ENCODE measurements at regions not wholly inside any gene's neighbourhood (a gene's known extent, or its start where the extent isn't known, plus 50 kb on each side); places are given as distances from the start of the nearest gene placed in this dataset.

- Histone ChIP-seq H3K4ac (replicated peaks; ENCODE audit: insufficient read length, low read depth, low read length) (no peak overlapping the region), H3K4me1 (replicated peaks in 1 of 4; ENCODE audit: control insufficient read depth in 3 of 4, insufficient read depth in 4 of 4, low read length in 3 of 4) (no peaks in the 10 kb centered on the region), H3K4me2 (ENCODE audit: insufficient read depth in 1 of 2, low read depth in 2 of 2, low read length in 2 of 2) (no peak overlapping the region), H2AFZ (ENCODE audit: low read length) (no peak overlapping the region), H2BK20ac (ENCODE audit: low read length) (no peak overlapping the region), H3K18ac (ENCODE audit: extremely low read depth, low read length) (no peak overlapping the region), H3K14ac (ENCODE audit: insufficient read length) (no peak overlapping the region), H3K9ac (replicated peaks in 1 of 4; ENCODE audit: extremely low read depth in 1 of 4, low read depth in 3 of 4, low read length in 3 of 4) (no peak overlapping the region), H4K91ac (replicated peaks; ENCODE audit: insufficient read length, low read length) (no peak overlapping the region), H3K79me1 (ENCODE audit: low read depth, low read length) (no peaks in the 10 kb centered on the region), H4K20me1 (replicated peaks in 1 of 2; ENCODE audit: control insufficient read depth in 1 of 2, insufficient read depth in 2 of 2, low read length in 2 of 2) (no peaks in the 10 kb centered on the region), H3K79me2 (ENCODE audit: control insufficient read depth in 1 of 2, insufficient read depth in 2 of 2, low read length in 2 of 2) (no peaks in the 10 kb centered on the region), H3K36me3 (ENCODE audit: control insufficient read depth in 2 of 4, insufficient read depth in 4 of 4, low read length in 3 of 4) (no peaks in the 10 kb centered on the region), H2BK15ac (ENCODE audit: low read length) (no peak overlapping the region), H2BK12ac (ENCODE audit: low read depth, low read length) (no peak overlapping the region), H3K9me3 (ENCODE audit: insufficient read depth in 2 of 2, low read depth in 1 of 2, low read length in 1 of 2) (no peaks in the 10 kb centered on the region), H3K4me3 (ENCODE audit: extremely low read depth in 1 of 4, insufficient read depth in 2 of 4, low read depth in 3 of 4, low read length in 4 of 4) (no peak overlapping the region), H3K56ac (replicated peaks; ENCODE audit: insufficient read length, low read depth, low read length) (no peak overlapping the region), H2AK5ac (ENCODE audit: low read depth, low read length) (no peak overlapping the region), H3K27ac (ENCODE audit: low read depth, low read length) (no peak overlapping the region), H3K23ac (ENCODE audit: insufficient read length) (no peak overlapping the region), H2BK120ac (replicated peaks; ENCODE audit: low read depth, low read length) (no peak overlapping the region), H2BK5ac (ENCODE audit: low read depth, low read length) (no peak overlapping the region), H3K27me3 (replicated peaks in 1 of 4; ENCODE audit: control insufficient read depth in 3 of 4, extremely low read depth in 1 of 4, insufficient read depth in 3 of 4, low read length in 3 of 4) (no peaks in the 10 kb centered on the region), H3K23me2 (ENCODE audit: low read depth, low read length) (no peaks in the 10 kb centered on the region), H4K8ac (ENCODE audit: extremely low read depth, insufficient read depth, low read length) (no peak overlapping the region), H4K5ac (ENCODE audit: insufficient read length, low read depth, low read length) (no peak overlapping the region)
- no peak for DNase-seq (ENCODE audit: low read depth in 1 of 2, low spot score in 2 of 2)
- TF ChIP-seq YY1 (IDR thresholded peaks at IDR 0.05; ENCODE audit: low read depth, low read length) (no peak), BCL11A (IDR thresholded peaks at IDR 0.05; ENCODE audit: low read depth in 2 of 2, low read length in 2 of 2) (no peak), SIRT6 (IDR thresholded peaks at IDR 0.05; ENCODE audit: low read length) (no peak), GABPA (IDR thresholded peaks at IDR 0.05; ENCODE audit: borderline replicate concordance, insufficient read depth, low read length) (no peak), JUN (IDR thresholded peaks at IDR 0.05; ENCODE audit: low read depth, low read length) (no peak), SAP30 (IDR thresholded peaks at IDR 0.05; ENCODE audit: insufficient read depth, insufficient replicate concordance, low read length) (no peak), FOSL1 (IDR thresholded peaks at IDR 0.05; ENCODE audit: insufficient read depth, low read depth, low read length) (no peak), BACH1 (IDR thresholded peaks at IDR 0.05; ENCODE audit: low read length) (no peak), JUND (IDR thresholded peaks at IDR 0.05; ENCODE audit: low read length) (no peak)
- ChIA-PET POLR2A (ENCODE audit: partially characterized antibody) (no interaction called here), CTCF (ENCODE audit: partially characterized antibody) (interaction anchor here (0.9 to 1.9 kb wide), 4 partner anchors 11 to 706 kb away, joined by 3 to 4 read pairs (median 4); no protein-coding TSS in a partner anchor)
- FAIRE-seq: no peak
Observed at GRCh38 chr20:11651647-11652046, 266.0 kb upstream of the BTBD3 start.

Data from H1 (cell line).